ENCODE measurements at regions not wholly inside any gene's neighbourhood (a gene's known extent, or its start where the extent isn't known, plus 50 kb on each side); places are given as distances from the start of the nearest gene placed in this dataset.

- DNase-seq: peak; percentile 36
- CTCF ChIA-PET: no interaction called here
These were observed 50.7 kb upstream of the VLDLR start for GRCh38 chr9:2570615-2571479.

More at GRCh38 chr9:2570615-2571479, 50.7 kb upstream of the VLDLR start:
- no peaks in the 10 kb centered on the region for H3K36me3 Mint-ChIP-seq (ENCODE audit: low read depth)
- intact Hi-C loops (cut with micrococcal nuclease): no loop called here
- peaks cover 9% of the 10 kb centered on the region for H3K27me3 Mint-ChIP-seq (ENCODE audit: low read depth)
- no peak overlapping the region for H3K27ac Mint-ChIP-seq
- no peak overlapping the region for H3K4me3 Mint-ChIP-seq
- H3K4me1 Mint-ChIP-seq (ENCODE audit: low read depth): no peaks in the 10 kb centered on the region
- H3K9me3 Mint-ChIP-seq: no peaks in the 10 kb centered on the region
